Stimulated activated naive CD8-positive, alpha-beta T cell treated with anti-CD3 and anti-CD28 coated beads, Interleukin-15, amount 100 ng/mL, for 72 hours (primary cell): ENCODE measurements at regions not wholly inside any gene's neighbourhood (a gene's known extent, or its start where the extent isn't known, plus 50 kb on each side); places are given as distances from the start of the nearest gene placed in this dataset.
"Not testable (repeated sequence)": the region's sequence is repeated elsewhere in the genome, so short reads cannot be mapped to it uniquely, and the experiment has no call there.

ENCODE experiments used
- ATAC-seq: fragments of 150-1000 bp; cut with Tn5 transposase; 2 replicates; pipeline ENCODE4 v1.10.0; 2021; ENCODE audit warnings: mild to moderate bottlenecking, moderate library complexity
- DNase-seq, 2 donors: peaks; one replicate each; pipeline ENCODE4 v3.0.0; 2021 to 2022
- H3K27ac Mint-ChIP-seq, 2 donors: one replicate each; pipeline ENCODE4 v1.8.0; 2022; ENCODE audit warnings: mild to moderate bottlenecking in 2 of 2, mixed read lengths in 2 of 2, moderate library complexity in 2 of 2
- H3K27me3 Mint-ChIP-seq: one replicate; pipeline ENCODE4 v1.8.0; 2022; ENCODE audit warnings: mixed read lengths
- H3K4me1 Mint-ChIP-seq: one replicate; pipeline ENCODE4 v1.8.0; 2022; ENCODE audit warnings: mild to moderate bottlenecking, mixed read lengths
- H3K4me3 Mint-ChIP-seq, 2 donors: one replicate each; pipeline ENCODE4 v1.8.0; 2022; ENCODE audit warnings: mild to moderate bottlenecking in 2 of 2, mixed read lengths in 2 of 2, moderate library complexity in 1 of 2
- H3K9me3 Mint-ChIP-seq, 2 donors: one replicate each; pipeline ENCODE4 v1.8.0; 2022; ENCODE audit warnings: mixed read lengths in 2 of 2

- H3K4me1 Mint-ChIP-seq, H3K27me3 Mint-ChIP-seq, H3K4me3 Mint-ChIP-seq, DNase-seq, H3K9me3 Mint-ChIP-seq, H3K27ac Mint-ChIP-seq, ATAC-seq: not testable (repeated sequence)
These were observed 62.6 kb upstream of the BDH1 start for GRCh38 chr3:197618408-197618807.

DNA sequence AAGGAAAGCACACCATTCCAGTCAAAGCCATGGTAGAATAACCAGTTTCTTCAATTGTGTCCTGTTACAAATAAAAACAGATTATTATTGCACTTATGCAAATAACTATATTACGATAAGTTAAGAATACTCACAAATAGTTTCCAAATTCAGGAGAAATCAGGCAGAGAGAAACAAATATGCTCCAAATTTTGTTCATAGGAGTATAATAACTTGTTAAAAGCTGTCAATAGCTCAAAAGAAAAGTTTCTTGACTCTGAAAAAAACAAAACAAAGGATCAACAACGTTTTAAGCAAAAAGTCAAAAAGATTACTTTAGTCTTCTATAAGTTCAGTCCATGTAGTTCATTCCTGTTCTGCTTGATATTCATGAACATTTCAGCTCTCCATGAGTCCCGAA, 59.7 kb upstream of the BDH1 start:
- Mint-ChIP-seq H3K27ac (no peak overlapping the region), H3K27me3 (no peaks in the 10 kb centered on the region), H3K4me3 (no peak overlapping the region), H3K9me3 (no peaks in the 10 kb centered on the region), H3K4me1 (peaks cover 14% of the 10 kb centered on the region)
- DNase-seq, result no peak
- no peak for ATAC-seq

- H3K27ac Mint-ChIP-seq, H3K4me3 Mint-ChIP-seq, ATAC-seq, DNase-seq, H3K27me3 Mint-ChIP-seq, H3K9me3 Mint-ChIP-seq: not testable (repeated sequence)
- H3K4me1 Mint-ChIP-seq, result peaks cover 19% of the 10 kb centered on the region
These were observed 58.4 kb upstream of the BDH1 start for GRCh38 chr3:197614134-197614533.

- Mint-ChIP-seq H3K27me3 (no peaks in the 10 kb centered on the region), H3K9me3 (peaks cover 0 to 5% of the 10 kb centered on the region in 2 donors), H3K4me3 (peak overlapping the region; percentile 47 to 48), H3K27ac (peak overlapping the region in 1 of 2 donors; percentile 88), H3K4me1 (peaks cover 19% of the 10 kb centered on the region)
- ATAC-seq (peak; percentile 99), DNase-seq (peak; percentile 26 to 64)
These were observed 57.4 kb upstream of the BDH1 start for GRCh38 chr3:197613199-197613598.

- Mint-ChIP-seq H3K27ac (no peak overlapping the region), H3K27me3 (no peaks in the 10 kb centered on the region), H3K4me1 (peaks cover 19% of the 10 kb centered on the region), H3K9me3 (peaks cover 0 to 5% of the 10 kb centered on the region in 2 donors), H3K4me3 (no peak overlapping the region)
- ATAC-seq (no peak), DNase-seq (no peak)
These were observed 55.5 kb upstream of the BDH1 start for GRCh38 chr3:197611255-197611654.

DNA sequence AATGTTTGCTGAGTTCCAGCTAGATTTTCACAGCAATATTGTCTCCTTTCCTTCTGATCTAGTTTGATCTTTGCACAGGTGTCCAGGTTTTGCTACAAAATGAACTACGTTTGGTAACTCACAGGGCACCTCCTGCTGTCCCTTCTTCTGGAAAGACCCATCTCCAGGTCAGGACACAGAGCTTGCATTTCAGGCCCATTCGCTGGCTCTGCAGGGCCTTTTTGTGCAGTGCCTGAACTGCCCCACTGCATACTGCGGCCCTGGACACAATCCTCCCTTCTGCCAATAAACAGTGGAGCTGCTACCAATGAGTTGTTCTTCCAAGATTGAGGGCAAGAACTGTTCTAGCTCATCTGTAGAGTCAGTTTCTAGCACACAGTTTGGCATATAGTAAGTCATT, 50.7 kb upstream of the BDH1 start:
- Mint-ChIP-seq H3K4me1 (peaks cover 13% of the 10 kb centered on the region), H3K27ac (no peak overlapping the region), H3K4me3 (no peak overlapping the region), H3K27me3 (no peaks in the 10 kb centered on the region), H3K9me3 (peaks cover 0 to 5% of the 10 kb centered on the region in 2 donors)
- DNase-seq, result no peak
- ATAC-seq, result no peak
